Lower lobe of right lung (tissue), 2 donors: ENCODE measurements at regions not wholly inside any gene's neighbourhood (a gene's known extent, or its start where the extent isn't known, plus 50 kb on each side); places are given as distances from the start of the nearest gene placed in this dataset.
"Not testable (repeated sequence)": the region's sequence is repeated elsewhere in the genome, so short reads cannot be mapped to it uniquely, and the experiment has no call there.

Experiments used
- ATAC-seq, 2 donors: fragments of 200-7000 bp; cut with Tn5 transposase; one replicate each; pipeline ENCODE4 v1.9.1; 2020 to 2022; ENCODE audit warnings: mild to moderate bottlenecking in 2 of 2, moderate library complexity in 2 of 2
- DNase-seq: peaks from one replicate; pipeline ENCODE4 v3.0.0-alpha.2; 2020
- H3K27ac ChIP-seq: fragments of 200-600 bp; one replicate; pipeline ENCODE4 v1.8.0; 2022
- H3K27me3 ChIP-seq: fragments of 200-600 bp; one replicate; pipeline ENCODE4 v1.8.0; 2022; ENCODE audit warnings: low read depth
- H3K36me3 ChIP-seq: fragments of 200-600 bp; one replicate; pipeline ENCODE4 v1.8.0; 2022; ENCODE audit warnings: mild to moderate bottlenecking
- H3K4me1 ChIP-seq: fragments of 200-600 bp; one replicate; pipeline ENCODE4 v1.8.0; 2022
- H3K4me3 ChIP-seq: fragments of 200-600 bp; one replicate; pipeline ENCODE4 v1.8.0; 2022; ENCODE audit warnings: mild to moderate bottlenecking
- H3K9me3 ChIP-seq: fragments of 200-600 bp; one replicate; pipeline ENCODE4 v1.8.0; 2022
- CTCF ChIP-seq: fragments of 200-600 bp; IDR thresholded peaks from one replicate; pipeline ENCODE4 v1.8.0; 2022; ENCODE audit warnings: antibody characterized with exemption, mild to moderate bottlenecking
- intact Hi-C: fragments of 100-400 bp; cut with DNase I; formaldehyde crosslinking; loops from one replicate; pipeline ENCODE4 v1.11.0; 2022
- donor health status: DM: no; HTN: yes; CAD: no; lungs with severe emphysema.

GRCh38 chr10:63841761-63842160 lies 320.6 kb downstream of the REEP3 start:
- no peak for ATAC-seq
- Histone ChIP-seq H3K27ac (no peak overlapping the region), H3K4me1 (no peaks in the 10 kb centered on the region), H3K27me3 (no peaks in the 10 kb centered on the region), H3K36me3 (no peaks in the 10 kb centered on the region), H3K9me3 (no peaks in the 10 kb centered on the region), H3K4me3 (no peak overlapping the region)
- intact Hi-C loops: no loop called here
- DNase-seq: no peak
- TF ChIP-seq CTCF: no peak

- no peaks in the 10 kb centered on the region for H3K9me3 ChIP-seq
- ATAC-seq (no peak), DNase-seq (no peak)
- TF ChIP-seq CTCF: no peak
- no peaks in the 10 kb centered on the region for H3K4me1 ChIP-seq
- H3K27me3 ChIP-seq: no peaks in the 10 kb centered on the region
- no peak overlapping the region for H3K4me3 ChIP-seq
- H3K27ac ChIP-seq: no peak overlapping the region
- intact Hi-C loops: no loop called here
- H3K36me3 ChIP-seq: no peaks in the 10 kb centered on the region
These were observed 321.9 kb downstream of the REEP3 start for GRCh38 chr10:63843107-63843506.

- H3K9me3 ChIP-seq, H3K36me3 ChIP-seq, H3K27ac ChIP-seq, DNase-seq, intact Hi-C loops, ATAC-seq, H3K27me3 ChIP-seq, H3K4me3 ChIP-seq, H3K4me1 ChIP-seq: not testable (repeated sequence)
These were observed 327.7 kb downstream of the REEP3 start for GRCh38 chr10:63848871-63849270.

GRCh38 chr10:63862860-63863259 lies 341.7 kb downstream of the REEP3 start:
- no peak for TF ChIP-seq CTCF
- no peaks in the 10 kb centered on the region for H3K36me3 ChIP-seq
- intact Hi-C loops: no loop called here
- no peaks in the 10 kb centered on the region for H3K9me3 ChIP-seq
- peaks cover 12% of the 10 kb centered on the region for H3K27me3 ChIP-seq
- no peak overlapping the region for H3K27ac ChIP-seq
- no peak overlapping the region for H3K4me3 ChIP-seq
- peaks cover 12% of the 10 kb centered on the region for H3K4me1 ChIP-seq
- DNase-seq (no peak), ATAC-seq (no peak)

GRCh38 chr10:63865210-63865609 lies 344.0 kb downstream of the REEP3 start:
- ATAC-seq (no peak), DNase-seq (no peak)
- Histone ChIP-seq H3K27ac (no peak overlapping the region), H3K36me3 (no peaks in the 10 kb centered on the region), H3K9me3 (no peaks in the 10 kb centered on the region), H3K27me3 (peaks cover 12% of the 10 kb centered on the region), H3K4me1 (peaks cover 12% of the 10 kb centered on the region), H3K4me3 (no peak overlapping the region)
- no peak for TF ChIP-seq CTCF
- intact Hi-C loops: no loop called here

- peaks cover 12% of the 10 kb centered on the region for H3K27me3 ChIP-seq
- ATAC-seq (peak; percentile 87 to 89), DNase-seq (no peak)
- no peaks in the 10 kb centered on the region for H3K9me3 ChIP-seq
- intact Hi-C loops: no loop called here
- no peaks in the 10 kb centered on the region for H3K36me3 ChIP-seq
- no peak overlapping the region for H3K27ac ChIP-seq
- H3K4me3 ChIP-seq: no peak overlapping the region
- peaks cover 12% of the 10 kb centered on the region for H3K4me1 ChIP-seq
- TF ChIP-seq CTCF: peak; percentile 82
These were observed 345.0 kb downstream of the REEP3 start for GRCh38 chr10:63866075-63866746.
